Epidermal melanocyte (primary cell): ENCODE measurements at regions not wholly inside any gene's neighbourhood (a gene's known extent, or its start where the extent isn't known, plus 50 kb on each side); places are given as distances from the start of the nearest gene placed in this dataset.

Experiments used
- DNase-seq: peaks from one replicate; pipeline ENCODE4 v3.0.0; 2011; ENCODE audit warnings: low spot score; ENCODE audit not compliant: insufficient read length

- DNase-seq, result no peak
Observed at GRCh38 chr15:100703032-100703578, 100.7 kb downstream of the ASB7 start.

DNA sequence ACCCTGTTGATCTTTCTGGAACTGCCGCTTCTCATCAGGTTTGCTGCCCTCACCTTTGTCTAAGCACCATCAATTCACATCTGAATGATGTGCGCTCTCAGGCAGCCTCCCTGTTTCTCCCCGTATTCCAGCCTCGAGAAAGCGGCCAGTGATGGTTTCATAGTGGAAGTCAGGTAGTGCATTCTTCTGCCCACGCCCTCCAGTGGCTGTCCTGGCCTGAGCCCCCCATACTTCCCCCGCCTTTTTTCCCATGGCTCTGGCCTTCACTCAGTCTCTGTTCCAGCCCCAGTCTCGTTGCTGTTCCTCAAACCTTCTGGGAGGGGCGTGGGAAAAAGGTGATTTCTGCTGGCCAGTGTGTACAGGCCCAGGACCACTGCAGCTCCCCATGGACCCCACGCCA, 101.3 kb downstream of the ASB7 start:
- no peak for DNase-seq

GRCh38 chr15:100704281-100705055, 102.1 kb downstream of the ASB7 start:
- DNase-seq, result no peak

DNA sequence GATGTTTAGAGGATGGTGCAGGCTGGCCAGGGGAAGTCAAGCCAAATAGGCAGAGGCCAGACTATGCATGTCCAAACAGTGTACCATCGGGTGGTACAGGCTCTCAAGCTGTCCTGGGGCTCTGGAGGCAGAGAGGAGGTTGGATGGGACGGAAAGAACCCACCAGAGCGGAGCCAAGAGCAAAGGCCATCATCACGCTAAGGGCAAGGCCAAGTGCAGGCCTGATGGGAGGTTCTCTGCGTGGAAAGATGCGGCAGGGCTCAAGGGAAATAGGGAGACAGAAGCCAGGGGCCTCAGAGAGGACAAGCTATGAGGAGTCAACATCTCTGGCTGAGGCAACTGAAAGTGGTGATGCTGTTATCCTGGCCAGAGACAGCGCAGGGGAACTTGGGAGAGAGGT, 102.7 kb downstream of the ASB7 start:
- no peak for DNase-seq

DNA sequence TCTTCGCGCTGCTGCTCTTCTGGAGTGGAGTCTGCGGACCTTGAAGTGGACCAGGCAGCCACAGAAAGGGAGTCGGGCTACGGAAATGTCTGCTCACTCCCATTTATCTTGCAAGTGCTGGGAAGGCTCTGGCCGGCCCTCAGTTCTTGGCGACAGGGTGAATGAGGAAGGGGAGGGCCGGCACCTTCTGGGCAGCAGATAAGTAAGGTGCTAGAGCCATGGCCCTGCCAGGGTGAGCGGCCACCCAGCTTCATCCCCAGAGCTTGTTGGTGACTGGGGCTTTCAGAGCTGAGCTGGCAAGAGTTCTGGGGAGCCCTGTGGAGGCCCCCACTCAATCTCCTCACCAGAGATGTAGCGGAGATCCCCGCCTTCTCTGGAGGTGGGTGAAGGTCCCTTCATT, 103.5 kb downstream of the ASB7 start:
- DNase-seq, result no peak

GRCh38 chr15:100707229-100707628, 104.8 kb downstream of the ASB7 start:
- no peak for DNase-seq

DNA sequence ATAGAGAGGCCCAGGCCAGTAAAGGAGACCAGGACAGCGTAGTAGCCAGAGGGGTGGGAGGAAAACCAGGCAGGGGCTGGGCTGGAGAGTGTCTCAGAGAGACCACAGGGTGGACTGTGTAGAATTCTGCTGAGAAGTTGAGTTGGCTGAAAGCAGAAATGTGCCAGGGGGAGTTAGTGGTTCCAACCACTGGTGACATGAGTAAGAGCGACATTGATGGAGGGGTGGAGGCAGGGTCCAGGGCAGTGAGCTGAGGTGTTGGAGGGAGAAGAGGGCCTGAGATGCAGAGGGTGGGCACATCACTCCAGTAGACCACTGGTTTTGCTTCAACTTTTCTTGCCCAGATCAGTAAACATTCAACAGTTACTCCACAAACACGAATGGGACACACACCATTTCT, 106.5 kb downstream of the ASB7 start:
- no peak for DNase-seq

DNA sequence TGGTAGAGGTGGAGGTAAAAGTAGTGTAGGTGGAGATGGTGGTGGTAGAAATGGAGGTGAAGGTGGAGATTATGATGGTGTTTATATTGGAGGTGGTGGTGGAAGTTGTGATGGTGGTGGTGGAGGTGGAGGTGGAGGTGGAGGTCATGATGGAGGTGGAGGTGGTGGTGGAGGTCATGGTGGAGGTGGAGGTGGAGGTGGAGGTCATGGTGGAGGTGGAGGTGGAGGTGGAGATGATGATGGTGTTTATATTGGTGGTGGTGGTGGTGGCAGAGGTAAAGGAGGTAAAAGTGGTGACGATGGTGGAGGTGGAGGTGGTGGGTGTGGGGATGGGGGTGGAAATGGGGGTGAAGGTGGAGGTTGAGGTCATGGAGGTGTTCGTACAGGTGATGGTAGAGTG, 107.8 kb downstream of the ASB7 start:
- no peak for DNase-seq

- DNase-seq, result no peak
Observed at GRCh38 chr15:100710744-100711515, 108.5 kb downstream of the ASB7 start.

- DNase-seq, result no peak
Observed at GRCh38 chr15:100711516-100712021, 109.2 kb downstream of the ASB7 start.

DNA sequence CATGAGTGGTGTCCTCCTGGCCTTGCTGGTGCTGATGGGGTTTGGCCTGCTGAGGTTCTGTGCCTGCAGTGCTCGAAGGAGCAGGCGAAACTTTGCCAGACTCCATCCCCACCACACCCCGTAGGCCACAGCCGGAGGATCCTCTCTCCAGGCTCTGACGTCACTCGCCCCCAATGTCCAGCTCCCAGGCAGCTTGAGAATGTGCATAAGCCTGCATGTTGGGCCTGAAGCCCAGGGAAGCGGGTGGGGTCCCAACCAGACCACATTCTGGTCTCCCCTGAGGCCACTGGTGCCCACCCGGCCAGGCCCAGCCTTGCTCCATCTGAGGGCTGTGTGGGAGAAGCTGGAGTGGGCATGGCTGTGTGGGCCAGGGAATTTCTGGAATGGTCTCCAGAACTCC, 109.8 kb downstream of the ASB7 start:
- no peak for DNase-seq

- DNase-seq, result peak; percentile 79
Observed at GRCh38 chr15:100713163-100713867, 110.9 kb downstream of the ASB7 start.

DNA sequence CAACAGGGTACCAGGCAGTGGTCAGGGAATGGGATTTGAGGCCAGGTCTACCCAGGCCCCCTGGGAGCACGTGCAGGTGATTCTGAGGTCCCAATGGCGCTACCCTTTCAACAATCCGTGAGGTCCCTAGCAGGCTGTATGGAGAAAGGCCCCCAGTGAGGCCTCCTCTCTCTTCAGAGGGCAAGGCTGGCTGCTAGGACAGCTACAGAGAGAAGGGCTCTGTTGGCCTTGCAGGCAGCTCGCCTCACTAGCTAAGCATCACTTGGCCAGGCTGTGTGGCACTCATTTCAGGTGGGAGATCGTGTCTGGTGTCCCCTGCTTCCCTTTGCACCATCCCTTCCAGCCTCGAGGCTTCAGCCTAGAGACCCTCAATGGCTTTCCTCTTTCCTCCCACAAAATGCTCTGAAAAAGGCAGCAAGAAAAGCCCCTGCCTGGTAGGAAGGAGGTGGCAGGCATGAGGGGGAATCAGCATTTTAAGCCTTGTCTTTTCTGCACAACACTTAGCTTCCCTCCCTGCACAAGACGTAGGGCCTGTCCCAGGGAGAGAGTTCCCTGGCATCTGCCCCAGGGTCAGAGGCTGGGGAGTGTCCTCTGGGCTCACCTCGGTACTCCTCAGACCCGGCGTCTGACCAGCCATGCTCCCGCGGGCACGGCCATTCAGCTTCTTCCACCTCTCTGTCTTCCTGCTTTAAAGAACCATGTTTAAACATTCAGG, 111.8 kb downstream of the ASB7 start:
- no peak for DNase-seq

- no peak for DNase-seq
Observed at GRCh38 chr15:100714749-100715342, 112.5 kb downstream of the ASB7 start.

DNA sequence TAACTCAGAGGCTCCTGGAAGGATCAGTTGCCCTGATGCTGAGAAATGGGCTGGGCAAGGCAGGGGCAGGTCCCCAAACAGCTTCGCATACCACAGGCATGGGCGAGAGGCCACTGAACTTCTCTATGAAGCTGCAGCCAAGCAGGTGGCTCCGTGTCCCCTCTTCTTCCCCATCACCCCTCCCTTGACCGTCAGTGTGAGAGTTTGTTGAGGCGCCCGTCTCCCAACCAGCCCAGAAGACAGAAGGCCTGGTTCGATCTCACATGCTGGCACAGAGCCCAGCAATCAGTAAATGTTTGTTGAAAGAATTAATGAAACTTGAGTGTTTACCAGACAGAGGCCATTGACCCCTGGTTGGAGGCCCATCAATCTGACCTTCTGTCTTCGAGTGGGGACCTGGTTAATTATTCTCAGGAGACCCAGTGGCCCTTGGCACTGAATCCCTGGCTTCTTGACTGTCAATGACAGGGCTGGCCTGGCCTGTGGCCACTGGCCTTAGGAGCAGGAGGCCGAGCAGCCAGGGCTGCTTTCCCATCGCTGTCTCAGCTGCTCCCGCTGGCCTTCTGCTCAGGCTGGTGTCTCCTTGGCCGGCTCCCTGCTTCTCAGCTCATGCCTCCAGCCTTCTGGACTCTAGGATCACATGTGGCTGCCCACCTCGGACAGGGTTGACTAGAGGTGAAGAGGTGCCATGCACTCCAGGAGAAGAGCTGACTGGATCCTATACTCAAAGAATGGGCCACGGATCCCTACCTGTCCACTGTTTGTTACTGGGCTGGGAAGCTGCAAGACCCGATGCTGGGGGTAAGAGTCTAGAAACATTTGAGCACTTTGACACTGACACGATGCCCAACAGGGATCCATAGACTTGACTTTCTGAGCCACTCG, 113.4 kb downstream of the ASB7 start:
- no peak for DNase-seq

DNA sequence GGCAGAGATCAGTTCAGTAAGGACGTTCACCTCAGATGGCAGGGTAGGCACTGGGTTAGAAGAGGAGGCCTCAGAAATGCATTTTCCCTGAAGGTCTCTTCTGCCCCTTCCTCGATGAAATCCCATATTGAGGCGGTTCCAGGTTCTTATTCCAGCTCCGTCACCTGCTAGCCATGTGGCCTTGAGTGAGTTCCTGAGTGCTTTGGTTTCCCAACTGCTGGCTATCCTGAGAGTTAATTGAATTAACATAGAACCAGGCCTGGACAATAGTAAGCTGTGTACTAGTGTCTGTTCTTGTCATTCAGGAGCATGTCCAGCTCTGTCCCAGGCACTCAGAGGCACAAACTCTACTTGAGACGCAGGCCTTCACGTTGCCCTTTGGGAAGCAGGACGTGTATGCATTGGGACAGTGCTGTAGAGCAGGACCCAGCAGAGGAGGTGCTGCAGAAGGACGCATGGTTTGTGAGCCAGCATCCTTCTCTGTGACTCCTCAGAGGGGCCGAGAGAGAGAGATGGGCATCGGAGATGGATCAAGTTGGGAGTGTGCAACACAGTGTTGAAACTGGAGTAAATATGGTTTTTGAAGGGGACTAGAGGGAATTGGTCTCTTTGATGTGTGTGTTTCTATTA, 114.2 kb downstream of the ASB7 start:
- no peak for DNase-seq

DNA sequence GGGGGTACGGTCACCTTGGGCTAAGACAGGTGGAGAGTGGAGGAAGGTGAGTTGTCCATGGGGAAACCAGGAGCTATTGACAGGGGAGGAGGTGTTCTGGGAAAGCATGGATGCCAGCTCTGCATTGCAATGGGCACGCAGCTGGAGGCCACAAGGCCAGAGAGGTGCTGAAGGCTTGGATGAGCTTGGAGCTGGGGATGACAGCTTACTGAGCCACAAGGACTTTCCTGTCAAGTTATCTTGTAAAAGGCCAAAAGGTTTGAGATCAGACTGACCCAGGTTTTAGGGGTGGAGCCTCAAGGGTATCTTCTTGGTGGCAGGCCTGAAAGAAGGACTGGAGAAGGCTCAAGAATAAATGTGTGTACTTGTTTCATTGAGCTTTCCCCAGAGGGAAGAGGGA, 115.2 kb downstream of the ASB7 start:
- no peak for DNase-seq

GRCh38 chr15:100718075-100718980, 115.9 kb downstream of the ASB7 start:
- no peak for DNase-seq
